ENCODE measurements at regions not wholly inside any gene's neighbourhood (a gene's known extent, or its start where the extent isn't known, plus 50 kb on each side); places are given as distances from the start of the nearest gene placed in this dataset.

- H3K27ac ChIP-seq = no peak overlapping the region
- no peaks in the 10 kb centered on the region for H3K36me3 ChIP-seq
- H3K4me3 ChIP-seq = no peak overlapping the region
- intact Hi-C loops (cut with DNase I; ENCODE audit: low total_unique reads) = no loop called here
- DNase-seq = no peak
- TF ChIP-seq POLR2AphosphoS5 (IDR thresholded peaks at IDR 0.05) = no peak
- no peaks in the 10 kb centered on the region for H3K4me1 ChIP-seq
- H3K27me3 ChIP-seq = no peaks in the 10 kb centered on the region
- WGBS, 5 donors = 73 to 100% (median 83%) methylated on average over 2 to 4 of the region's 4 CpGs; no CpG with 5 or more reads in 1 of the 5 donors
- peaks cover 0 to 9% (median 0%) of the 10 kb centered on the region in 4 donors for H3K9me3 ChIP-seq
These were observed 192.0 kb downstream of the CD109 start for GRCh38 chr6:73888050-73888449.

- 60 to 81% (median 78%) methylated on average over 1 to 7 of the region's 7 CpGs; no CpG with 5 or more reads in 1 of the 5 donors for WGBS, 5 donors
- Histone ChIP-seq H3K4me1 (no peaks in the 10 kb centered on the region), H3K4me3 (no peak overlapping the region), H3K27me3 (no peaks in the 10 kb centered on the region), H3K36me3 (no peaks in the 10 kb centered on the region), H3K27ac (no peak overlapping the region), H3K9me3 (no peaks in the 10 kb centered on the region)
- TF ChIP-seq, protein P1, sequence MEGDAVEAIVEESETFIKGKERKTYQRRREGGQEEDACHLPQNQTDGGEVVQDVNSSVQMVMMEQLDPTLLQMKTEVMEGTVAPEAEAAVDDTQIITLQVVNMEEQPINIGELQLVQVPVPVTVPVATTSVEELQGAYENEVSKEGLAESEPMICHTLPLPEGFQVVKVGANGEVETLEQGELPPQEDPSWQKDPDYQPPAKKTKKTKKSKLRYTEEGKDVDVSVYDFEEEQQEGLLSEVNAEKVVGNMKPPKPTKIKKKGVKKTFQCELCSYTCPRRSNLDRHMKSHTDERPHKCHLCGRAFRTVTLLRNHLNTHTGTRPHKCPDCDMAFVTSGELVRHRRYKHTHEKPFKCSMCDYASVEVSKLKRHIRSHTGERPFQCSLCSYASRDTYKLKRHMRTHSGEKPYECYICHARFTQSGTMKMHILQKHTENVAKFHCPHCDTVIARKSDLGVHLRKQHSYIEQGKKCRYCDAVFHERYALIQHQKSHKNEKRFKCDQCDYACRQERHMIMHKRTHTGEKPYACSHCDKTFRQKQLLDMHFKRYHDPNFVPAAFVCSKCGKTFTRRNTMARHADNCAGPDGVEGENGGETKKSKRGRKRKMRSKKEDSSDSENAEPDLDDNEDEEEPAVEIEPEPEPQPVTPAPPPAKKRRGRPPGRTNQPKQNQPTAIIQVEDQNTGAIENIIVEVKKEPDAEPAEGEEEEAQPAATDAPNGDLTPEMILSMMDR (IDR thresholded peaks at IDR 0.05) = no peak
- TF ChIP-seq POLR2A (IDR thresholded peaks at IDR 0.05) (no peak), EP300 (IDR thresholded peaks at IDR 0.05) (no peak), POLR2AphosphoS5 (IDR thresholded peaks at IDR 0.05) (no peak)
- intact Hi-C loops (cut with DNase I; ENCODE audit: low total_unique reads) = no loop called here
- no peak for DNase-seq
These were observed 189.4 kb downstream of the CD109 start for GRCh38 chr6:73885393-73885792.

- Histone ChIP-seq H3K9me3 (no peaks in the 10 kb centered on the region), H3K27me3 (no peaks in the 10 kb centered on the region), H3K4me3 (no peak overlapping the region), H3K4me1 (no peaks in the 10 kb centered on the region), H3K36me3 (no peaks in the 10 kb centered on the region), H3K27ac (no peak overlapping the region)
- intact Hi-C loops (cut with DNase I; ENCODE audit: low total_unique reads) = no loop called here
- no peak for DNase-seq
- no peak for TF ChIP-seq POLR2AphosphoS5 (IDR thresholded peaks at IDR 0.05)
- TF ChIP-seq EP300 (IDR thresholded peaks at IDR 0.05) = no peak
- no peak for TF ChIP-seq POLR2A (IDR thresholded peaks at IDR 0.05)
- TF ChIP-seq, protein P1 (IDR thresholded peaks at IDR 0.05) = no peak
- WGBS, 5 donors = 38 to 60% (median 43%) methylated on average over 1 to 4 of the region's 4 CpGs; no CpG with 5 or more reads in 1 of the 5 donors
These were observed 188.5 kb downstream of the CD109 start for GRCh38 chr6:73884540-73884939.

DNA sequence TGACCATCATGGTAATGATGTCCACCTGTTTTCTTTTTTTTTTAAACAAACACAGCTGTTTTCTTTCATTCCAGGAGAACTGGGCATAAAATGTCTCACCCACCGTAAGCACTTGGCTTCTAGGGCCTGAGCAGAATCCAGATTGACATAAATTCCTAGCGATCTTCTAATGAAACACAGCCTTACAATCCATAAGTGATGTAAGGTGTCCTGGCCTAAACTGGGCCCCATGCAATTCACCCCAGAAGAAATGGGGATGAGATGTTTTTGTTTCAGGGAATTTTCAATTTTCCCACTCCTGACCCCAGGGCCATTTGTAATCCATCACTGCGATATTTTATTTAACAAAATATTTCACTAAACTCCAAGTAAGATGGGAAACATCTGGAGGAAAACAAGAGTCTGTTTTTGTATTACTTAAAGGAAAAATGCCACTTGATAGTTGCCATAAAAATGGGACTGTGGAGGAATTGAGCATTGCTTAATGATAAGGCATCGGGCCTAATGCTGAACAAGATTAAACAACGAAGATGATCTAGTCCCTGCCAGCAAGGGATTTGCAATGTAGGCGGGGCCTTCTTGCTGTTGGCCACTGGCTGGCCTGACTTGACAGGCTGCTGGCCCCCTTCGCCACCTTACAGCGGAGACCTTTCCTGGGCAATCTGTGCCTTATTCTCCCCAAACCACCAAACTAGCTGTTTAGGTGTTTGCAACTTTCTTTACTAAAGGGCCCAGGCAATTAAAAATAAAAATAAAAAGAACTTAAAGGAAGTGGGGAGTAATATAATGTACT is 183.7 kb downstream of the CD109 start:
- H3K4me1 ChIP-seq = no peaks in the 10 kb centered on the region
- 59 to 72% (median 68%) methylated on average over 8 of the region's 8 CpGs for WGBS, 5 donors
- intact Hi-C loops (cut with DNase I; ENCODE audit: low total_unique reads) = no loop called here
- no peaks in the 10 kb centered on the region for H3K36me3 ChIP-seq
- DNase-seq = peak in 1 of 2 donors; percentile 27
- no peak for TF ChIP-seq EP300 (IDR thresholded peaks at IDR 0.05)
- TF ChIP-seq, protein P1 (IDR thresholded peaks at IDR 0.05) = no peak
- TF ChIP-seq POLR2A (IDR thresholded peaks at IDR 0.05) = no peak
- TF ChIP-seq POLR2AphosphoS5 (IDR thresholded peaks at IDR 0.05) = no peak
- H3K9me3 ChIP-seq = no peaks in the 10 kb centered on the region
- H3K4me3 ChIP-seq = no peak overlapping the region
- H3K27ac ChIP-seq = no peak overlapping the region
- no peaks in the 10 kb centered on the region for H3K27me3 ChIP-seq

- no peaks in the 10 kb centered on the region for H3K27me3 ChIP-seq
These were observed 182.4 kb downstream of the CD109 start for GRCh38 chr6:73878403-73878802.

More at GRCh38 chr6:73878403-73878802, 182.4 kb downstream of the CD109 start:
- Histone ChIP-seq H3K4me1 (no peaks in the 10 kb centered on the region), H3K36me3 (no peaks in the 10 kb centered on the region), H3K4me3 (no peak overlapping the region), H3K27ac (no peak overlapping the region), H3K9me3 (no peaks in the 10 kb centered on the region)
- intact Hi-C loops (cut with DNase I; ENCODE audit: low total_unique reads) = no loop called here
- TF ChIP-seq EP300 (IDR thresholded peaks at IDR 0.05) (no peak), POLR2AphosphoS5 (IDR thresholded peaks at IDR 0.05) (no peak), POLR2A (IDR thresholded peaks at IDR 0.05) (no peak)
- TF ChIP-seq, protein P1 (IDR thresholded peaks at IDR 0.05) = no peak
- DNase-seq = no peak

All from stomach (tissue), 8 donors.